HG02678 (cell line): ENCODE measurements at regions not wholly inside any gene's neighbourhood (a gene's known extent, or its start where the extent isn't known, plus 50 kb on each side); places are given as distances from the start of the nearest gene placed in this dataset.

ENCODE experiments used
- ATAC-seq: cut with Tn5 transposase; IDR thresholded peaks from one replicate; pipeline ENCODE4 v1.9.1; 2021; ENCODE audit warnings: mild to moderate bottlenecking, moderate library complexity; ENCODE audit not compliant: unreplicated experiment

DNA sequence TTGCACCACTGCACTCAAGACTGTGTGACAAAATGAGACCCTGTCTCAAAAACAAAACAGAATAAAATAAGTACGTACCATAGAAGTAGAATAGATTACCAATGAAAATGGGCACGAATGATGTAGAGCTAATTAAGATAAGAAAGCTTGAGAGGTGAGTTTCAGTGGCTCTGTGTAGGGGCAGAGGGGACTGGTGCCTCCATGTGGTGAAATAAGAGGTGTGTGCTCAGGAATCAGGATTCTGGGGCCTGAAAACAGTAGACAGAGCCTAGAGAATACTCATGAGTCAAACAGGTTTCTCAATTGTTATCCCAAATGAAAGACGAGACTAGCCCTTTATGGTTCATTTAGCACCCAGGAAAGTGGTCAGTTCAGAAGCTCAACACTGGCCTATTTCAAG lies 1145.1 kb downstream of the FLRT2 start:
- no peak for ATAC-seq

DNA sequence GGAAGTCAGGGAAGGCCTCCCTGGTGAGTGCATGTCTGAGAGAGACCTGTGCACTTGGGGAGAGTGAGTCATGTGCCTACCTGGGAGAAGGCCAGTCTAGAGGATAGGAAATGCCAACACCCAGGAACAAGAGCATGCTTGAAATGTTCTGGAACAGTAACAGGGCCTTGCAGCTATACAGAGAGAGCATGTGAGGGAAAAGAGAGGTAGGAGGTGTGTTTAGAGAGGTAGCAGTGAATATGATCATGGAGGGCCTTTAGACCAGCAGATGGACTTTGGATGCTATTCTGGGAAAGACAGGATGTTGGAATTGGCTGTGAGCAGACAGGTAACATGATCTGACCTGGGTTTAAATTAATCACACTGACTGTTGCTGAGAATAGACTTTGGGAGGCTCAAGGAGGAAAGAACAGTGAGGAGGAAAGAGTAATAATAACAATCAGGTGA lies 1143.6 kb downstream of the FLRT2 start:
- no peak for ATAC-seq

DNA sequence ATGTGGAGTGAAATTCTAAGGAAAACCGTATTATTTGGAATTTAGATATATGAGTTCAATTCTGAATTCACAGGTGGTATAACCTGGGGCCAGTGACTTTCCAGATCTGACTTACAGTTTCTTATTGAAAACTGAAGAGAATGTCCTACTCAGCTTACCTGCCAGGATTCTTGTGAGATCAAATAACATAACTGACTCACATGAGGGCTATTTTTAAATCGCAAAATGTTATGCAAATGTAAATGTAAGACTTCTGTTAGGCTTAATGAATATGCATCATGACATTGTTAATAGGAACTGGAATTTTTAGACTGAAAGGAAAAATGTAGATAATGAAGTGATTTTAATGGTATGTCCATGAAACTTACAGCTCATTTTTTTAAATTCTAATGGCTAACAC lies 1142.1 kb downstream of the FLRT2 start:
- no peak for ATAC-seq

DNA sequence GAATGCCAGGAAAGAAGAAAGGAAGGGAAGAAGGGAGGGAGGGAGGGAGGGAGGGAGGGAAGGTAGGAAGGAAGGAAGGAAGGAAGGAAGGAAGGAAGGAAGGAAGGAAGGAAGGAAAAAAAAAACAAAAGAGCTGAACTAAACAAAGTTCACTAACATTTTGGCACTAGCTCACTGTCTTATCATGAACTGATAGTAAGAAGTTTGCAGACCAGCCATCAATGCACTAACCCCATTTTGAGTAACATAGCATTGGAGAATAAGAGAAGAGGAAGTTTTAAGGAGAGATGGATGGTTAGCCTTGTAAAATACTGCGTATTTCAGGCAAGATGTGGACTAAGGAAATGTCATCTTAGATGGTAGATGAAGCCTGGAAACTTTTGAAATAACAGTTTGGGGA lies 1136.0 kb downstream of the FLRT2 start:
- no peak for ATAC-seq

DNA sequence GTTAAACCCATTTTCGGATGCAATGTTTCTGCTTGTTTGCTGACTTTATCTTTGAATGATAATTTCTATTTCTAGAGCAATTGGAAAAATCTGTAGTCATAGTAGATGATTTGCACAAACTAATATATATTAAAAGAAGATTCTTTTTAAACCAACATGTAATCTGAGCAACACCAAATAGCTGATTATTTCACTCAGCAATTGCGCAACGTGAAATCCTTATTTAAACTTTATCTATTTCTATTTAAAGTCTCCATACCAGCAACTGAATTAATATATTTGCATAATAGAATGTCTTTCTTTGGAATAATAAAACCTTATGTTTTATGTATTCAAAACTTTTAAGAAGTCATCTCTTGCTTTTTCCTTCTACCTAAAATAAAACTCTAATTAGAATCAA lies 1132.4 kb downstream of the FLRT2 start:
- no peak for ATAC-seq

DNA sequence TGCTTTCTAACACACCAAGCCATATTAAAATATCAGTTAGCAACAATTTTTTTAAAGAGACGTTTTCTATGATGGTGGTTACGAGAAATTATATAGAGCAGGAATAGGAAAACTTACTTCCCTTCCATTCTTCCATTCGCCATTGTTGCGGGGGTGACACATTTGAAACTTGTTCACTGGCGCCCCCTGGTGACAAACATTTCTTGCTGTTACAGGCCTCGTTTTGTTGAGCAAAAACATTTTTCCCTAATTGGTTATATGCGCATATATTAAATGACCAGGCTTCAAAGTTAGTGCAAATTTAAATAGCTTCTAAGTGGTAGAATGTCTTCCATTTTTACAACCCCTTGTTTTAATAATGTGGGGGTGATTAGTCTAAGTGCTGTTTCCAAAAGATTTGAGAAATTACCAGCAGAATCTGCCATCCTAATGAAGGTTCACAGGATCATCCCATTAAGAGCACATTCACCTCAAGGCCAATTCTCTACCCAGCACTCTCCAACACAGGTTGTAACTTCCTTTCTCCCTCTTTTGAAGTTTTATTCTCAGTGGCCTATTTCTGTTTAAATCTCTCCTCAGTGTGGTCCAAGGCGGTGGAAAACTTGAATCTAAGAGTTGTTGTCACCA lies 1124.7 kb downstream of the FLRT2 start:
- no peak for ATAC-seq

DNA sequence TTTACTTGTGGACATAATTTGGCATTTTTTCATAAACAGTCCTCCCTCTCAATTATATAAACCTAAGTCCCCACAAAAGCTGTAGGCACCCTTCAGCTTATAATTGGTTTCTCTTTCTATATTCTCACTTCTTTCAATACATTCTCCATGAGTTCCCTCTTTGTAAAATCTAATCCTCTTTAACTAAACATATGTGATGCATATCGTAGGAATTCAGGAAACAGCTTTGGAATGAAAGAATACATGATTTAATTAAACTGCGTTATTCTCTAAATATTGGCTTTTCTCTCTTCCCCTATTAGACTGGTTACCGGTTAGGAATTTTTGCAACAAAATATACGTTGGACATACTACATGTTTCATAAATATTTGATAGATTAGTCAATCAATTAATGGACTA lies 1122.6 kb downstream of the FLRT2 start:
- no peak for ATAC-seq

DNA sequence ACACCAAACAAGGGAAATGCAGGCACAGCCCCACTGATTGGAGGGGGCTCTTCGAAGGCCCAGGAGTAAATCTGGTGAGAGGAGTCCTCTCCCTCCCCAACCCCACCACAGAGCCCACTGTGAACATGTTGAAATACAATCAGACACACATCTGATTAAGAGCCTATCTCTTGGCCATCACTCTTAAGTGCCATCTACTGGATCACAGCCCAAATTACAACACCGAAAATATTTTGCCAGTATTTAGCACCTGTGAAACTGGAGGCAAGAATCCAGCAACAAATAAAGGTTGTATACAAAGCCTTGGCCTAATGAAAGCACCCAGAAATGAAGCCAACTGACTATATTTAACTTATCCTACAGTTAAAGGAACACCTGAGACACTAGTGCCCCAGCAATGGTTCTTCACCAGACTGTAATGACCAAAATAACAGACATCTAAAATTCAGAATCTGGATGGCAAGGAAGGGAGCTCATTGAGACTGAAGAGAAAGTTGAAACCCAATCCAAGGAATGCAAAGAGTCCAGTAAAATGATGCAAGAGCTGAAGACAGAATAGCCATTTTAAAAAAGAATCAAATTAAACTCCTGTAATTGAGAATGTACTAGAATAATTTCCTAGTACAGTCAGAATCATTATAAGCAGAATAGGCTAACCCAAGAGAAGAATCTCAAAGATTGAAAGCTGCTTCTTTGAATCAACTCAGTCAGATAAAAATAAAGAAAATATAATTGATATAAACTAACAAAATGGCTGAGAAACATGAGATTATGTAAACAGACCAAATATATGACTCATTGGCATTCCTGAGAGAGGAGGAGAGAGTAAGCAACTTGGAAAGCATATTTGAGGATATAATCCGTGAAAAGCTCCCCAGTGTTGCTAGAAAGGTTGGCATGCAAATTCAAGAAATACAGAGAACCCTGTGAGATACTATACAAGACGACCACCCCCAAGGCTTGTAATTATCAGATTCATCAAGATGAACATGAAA lies 1117.0 kb downstream of the FLRT2 start:
- no peak for ATAC-seq

DNA sequence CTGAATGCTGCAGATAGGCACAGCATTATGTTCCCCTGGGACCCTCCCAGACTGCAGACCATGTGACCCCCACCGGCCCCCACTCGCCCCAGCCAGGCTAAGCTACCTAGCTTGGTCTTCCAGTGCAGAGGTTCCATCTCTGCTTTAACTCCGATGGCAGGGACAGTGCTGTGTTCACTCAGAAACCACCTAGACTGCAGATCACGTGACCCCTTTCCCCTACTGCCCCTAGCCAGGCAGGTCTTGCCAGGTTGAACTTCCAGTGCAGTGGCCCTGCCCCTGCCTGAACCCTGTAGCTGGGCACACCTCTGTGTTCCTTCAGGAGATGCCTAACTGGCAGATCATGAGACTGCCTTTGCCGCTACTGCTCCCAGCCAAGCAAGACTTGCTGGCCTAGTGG lies 1116.2 kb downstream of the FLRT2 start:
- ATAC-seq: no peak

DNA sequence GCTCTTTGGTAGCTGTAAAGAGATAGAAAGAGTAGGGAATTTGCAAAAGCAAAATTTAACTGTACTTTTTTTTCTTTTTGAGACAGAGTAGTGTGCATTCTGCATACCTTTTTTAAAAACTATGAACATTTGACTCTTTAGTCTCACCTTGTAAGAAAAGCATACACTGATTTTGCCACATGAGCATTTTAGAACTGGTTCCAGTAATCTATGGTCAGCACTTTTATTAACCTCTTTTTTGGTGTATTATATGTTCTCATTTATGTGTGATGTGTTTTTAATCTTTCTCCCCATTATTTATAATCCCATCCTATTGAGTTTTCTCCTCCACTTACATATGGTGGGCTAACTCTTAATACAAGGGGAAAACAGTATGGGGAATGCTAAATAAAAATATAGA lies 1111.4 kb downstream of the FLRT2 start:
- ATAC-seq: no peak

DNA sequence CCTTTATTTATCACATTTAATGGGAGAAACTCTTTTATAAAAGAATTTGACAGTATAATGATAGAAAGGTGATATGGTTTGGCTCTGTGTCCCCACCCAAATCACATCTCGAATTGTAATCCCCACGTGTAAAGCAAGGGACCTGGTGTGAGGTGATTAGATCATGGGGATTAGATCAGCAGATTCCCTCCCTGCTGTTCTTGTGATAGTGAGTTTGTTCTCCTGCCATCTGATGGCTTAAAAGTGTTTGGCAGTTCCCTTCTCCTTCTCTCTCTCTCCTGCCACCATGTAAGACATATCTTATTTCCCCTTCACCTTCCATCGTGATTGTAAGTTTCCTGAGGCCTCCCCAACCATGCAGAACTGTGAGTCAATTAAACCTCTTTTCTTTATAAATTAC lies 1110.3 kb downstream of the FLRT2 start:
- no peak for ATAC-seq

DNA sequence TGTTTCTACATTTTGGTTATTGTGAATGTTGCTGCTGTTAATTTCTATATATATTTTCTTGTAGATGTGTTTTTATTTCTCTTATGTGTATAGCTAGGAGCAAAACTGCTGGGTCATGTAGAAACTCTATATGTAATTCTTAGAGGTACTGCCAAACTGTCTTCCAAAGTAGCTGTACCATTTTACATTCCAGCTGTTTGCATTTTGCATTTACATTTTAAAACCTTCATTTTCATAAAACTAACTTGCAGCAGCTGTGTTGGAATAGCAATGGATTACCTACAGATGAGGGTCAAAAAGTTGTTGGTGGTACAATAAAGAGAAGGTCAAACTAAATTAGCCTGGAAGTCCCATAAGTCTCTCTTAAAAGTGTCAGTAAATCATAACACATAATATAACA lies 1109.7 kb downstream of the FLRT2 start:
- ATAC-seq: no peak

DNA sequence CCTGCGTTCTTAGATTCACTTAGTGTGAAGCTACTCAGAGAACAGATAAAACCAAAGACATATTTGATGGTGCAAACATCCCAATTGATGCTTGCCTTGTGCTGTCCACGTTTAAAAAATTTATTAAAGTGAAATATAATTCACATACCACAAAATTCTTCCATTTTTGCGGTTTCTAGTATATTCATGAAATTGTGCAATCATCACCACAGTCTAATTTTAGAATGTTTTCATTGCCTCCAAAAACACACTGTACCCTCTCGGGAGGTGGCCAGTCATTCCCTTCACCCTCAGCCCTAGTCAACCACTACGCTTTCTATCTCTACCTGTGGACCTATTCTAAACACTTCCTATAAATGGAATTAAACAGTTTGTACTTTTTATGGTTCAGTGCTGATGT lies 1109.2 kb downstream of the FLRT2 start:
- ATAC-seq: no peak

DNA sequence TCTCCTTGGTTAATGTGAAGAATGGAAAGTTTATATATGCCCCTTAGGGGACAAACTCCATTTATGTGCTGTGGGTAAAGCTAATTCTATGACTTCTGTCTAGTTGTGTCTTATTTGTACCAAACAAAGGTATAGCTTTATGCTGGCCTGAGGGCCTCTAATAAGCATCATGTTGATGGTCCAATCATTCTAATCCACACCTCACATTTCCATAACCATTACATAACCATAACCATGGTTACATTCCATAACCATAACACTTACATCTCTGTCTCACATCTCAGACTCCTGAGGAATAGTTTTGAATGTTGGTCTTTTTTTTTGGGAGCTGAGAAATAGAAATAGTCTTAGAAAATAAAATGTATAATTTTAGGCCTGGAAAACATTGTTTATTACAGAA lies 1097.1 kb downstream of the FLRT2 start:
- ATAC-seq: no peak

DNA sequence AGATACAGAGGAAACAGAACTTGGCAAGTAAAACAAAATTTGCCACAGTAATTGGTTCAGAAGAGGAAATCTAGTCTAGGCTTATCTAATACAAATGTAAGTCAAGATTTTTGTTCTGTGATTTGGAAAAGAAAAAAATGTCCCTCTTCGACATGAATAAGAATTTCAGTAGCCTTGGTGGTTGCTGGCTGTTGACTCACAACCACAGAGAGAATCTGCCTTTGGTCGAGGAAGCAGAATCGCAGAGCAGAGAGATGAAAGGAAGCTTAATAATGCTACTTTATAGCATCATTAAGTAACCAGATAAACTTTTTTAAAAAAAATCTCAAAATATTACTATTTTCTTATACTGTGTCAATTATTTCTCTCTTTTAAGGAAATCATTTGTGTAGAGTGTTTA lies 1096.6 kb downstream of the FLRT2 start:
- no peak for ATAC-seq

DNA sequence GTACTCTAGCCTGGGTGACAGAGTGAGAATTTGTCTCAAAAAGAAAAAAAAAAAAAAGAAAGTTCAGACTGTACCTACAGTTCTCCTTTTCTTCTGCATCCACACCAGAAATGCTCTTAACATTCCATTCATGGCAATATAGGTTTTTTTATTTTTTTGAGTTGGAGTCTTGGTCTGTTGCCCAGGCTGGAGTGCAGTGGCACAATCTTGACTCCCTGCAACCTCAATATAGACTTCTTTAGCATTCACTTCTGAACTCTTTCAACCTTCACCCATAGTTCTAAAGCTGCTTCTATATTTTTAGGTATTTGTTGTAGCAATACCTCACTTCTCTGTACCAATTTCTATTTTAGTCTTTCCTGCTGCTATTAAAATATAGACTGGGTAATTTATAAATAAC lies 1095.7 kb downstream of the FLRT2 start:
- no peak for ATAC-seq

DNA sequence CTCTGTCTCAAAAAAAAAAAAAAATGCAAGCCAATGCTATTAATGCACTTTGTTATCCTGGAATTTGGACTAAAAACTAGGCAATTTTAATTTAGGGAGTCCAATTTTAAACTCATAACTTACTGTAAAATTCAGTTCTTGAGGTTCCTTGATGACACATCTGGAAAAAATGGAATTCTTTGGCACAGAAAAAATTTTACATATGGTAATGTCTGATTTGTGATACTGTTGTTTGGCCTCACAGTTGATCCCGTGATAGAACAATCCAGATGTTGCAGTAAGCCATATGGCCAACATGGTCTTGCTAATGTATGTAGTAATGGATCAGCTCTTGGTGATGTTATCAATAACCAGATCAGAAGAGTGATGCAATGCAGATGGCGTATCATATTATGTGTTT lies 1089.8 kb downstream of the FLRT2 start:
- no peak for ATAC-seq

DNA sequence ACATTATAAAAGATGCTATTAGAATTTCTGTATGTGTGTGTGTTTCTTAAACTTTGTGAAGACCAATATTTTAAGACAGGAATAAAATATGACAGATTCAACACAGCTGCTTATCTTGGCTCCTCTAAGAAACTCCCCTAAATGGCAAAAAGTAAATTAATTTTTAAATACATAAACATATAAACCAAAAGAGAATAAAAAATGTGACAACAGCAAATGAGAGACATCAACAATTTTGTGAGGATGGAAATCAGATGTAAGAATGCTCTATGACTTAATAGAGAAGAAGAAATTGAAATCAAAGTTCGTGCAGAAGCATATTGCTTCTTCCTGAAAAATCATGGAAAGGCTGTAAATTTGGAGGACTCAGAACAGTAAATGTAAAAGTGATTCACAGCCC lies 1083.8 kb downstream of the FLRT2 start:
- no peak for ATAC-seq

DNA sequence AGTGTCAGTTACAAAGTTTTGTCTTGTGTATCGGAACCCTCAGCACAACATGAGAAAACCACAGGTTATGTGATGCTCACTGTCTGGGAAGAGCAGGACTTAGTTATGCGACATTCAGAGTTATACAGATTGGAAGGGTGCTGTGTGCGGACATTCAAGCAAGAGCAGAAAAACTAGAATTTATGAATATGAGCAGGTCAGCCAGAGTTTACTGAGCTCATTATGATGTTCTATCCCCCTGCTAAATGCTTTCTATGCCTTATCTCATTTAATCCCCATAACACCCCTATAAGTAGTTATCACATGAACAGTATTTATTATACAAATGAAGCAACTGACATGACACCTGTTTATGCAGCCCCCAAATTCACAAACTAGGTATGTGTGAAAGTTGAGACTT lies 1083.2 kb downstream of the FLRT2 start:
- no peak for ATAC-seq

DNA sequence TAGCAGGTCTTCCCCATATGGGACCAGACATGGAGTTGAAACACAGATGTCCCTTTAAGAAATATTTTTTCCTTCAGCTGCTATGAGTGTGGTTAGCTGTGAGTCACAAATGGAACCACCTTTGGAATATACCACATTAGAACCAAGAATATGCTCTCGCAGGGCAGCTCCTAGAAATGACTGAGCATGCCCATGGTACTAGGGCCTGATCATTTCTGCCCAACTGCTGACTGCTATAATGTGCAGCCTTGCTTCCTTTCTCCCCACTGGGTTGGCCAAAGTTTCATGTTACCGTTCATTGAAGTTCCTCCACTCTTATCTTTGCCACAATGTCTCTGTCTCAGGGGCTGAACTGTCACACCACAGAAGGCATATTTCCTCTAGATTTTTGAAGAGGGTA lies 1074.6 kb downstream of the FLRT2 start:
- ATAC-seq: no peak

DNA sequence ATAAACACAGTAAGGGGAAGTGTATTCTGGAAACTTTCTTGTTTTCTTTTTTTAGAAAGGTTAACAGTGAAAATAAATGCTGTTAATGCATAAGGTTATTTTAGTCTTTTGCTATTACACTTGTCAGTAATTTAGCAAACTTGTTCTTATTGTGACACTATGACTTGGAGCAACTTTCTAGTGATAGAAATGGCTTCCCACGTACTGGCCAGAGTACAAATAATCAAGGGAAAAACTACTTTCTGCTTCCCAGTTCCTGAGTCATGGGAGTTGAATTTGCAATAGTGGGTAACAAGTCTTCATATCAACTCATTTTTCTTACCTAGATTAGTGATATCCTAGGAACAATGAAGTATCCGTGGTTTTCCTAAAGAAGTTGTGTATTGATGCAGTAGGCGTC lies 1072.3 kb downstream of the FLRT2 start:
- ATAC-seq: no peak

DNA sequence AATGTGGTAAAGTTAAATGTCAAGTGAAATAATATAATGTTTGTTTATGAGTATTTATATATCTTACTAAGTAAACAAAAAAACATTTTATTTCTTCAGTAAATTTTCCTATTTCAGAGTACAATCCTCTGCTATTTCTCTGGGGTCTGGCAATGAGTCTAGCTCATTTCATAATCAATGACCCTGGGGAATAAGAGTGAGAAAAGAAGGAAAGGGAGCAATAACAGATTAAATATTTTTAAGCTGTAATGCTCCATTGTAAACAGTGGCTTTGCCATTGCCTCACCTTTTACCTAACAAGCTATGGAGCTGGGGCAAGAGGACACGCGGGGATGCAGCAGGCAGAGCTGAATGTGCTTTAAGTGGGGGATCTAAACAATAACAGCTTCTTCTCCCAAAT lies 1071.9 kb downstream of the FLRT2 start:
- no peak for ATAC-seq
